ENCODE measurements at regions not wholly inside any gene's neighbourhood (a gene's known extent, or its start where the extent isn't known, plus 50 kb on each side); places are given as distances from the start of the nearest gene placed in this dataset.
"Not testable (repeated sequence)": the region's sequence is repeated elsewhere in the genome, so short reads cannot be mapped to it uniquely, and the experiment has no call there.

- DNase-seq (ENCODE audit: low spot score) = no peak
These were observed 109.1 kb downstream of the CRLF2 start for GRCh38 chrX:1103360-1103759.

- DNase-seq (ENCODE audit: low spot score) = no peak
These were observed 109.7 kb downstream of the CRLF2 start for GRCh38 chrX:1102786-1103185.

- DNase-seq (ENCODE audit: low spot score) = not testable (repeated sequence)
These were observed 110.2 kb downstream of the CRLF2 start for GRCh38 chrX:1102221-1102620.

- no peak for DNase-seq (ENCODE audit: low spot score)
These were observed 113.2 kb downstream of the CRLF2 start for GRCh38 chrX:1099146-1099770.

GRCh38 chrX:1097328-1097727 is 115.1 kb downstream of the CRLF2 start:
- DNase-seq (ENCODE audit: low spot score) = no peak

GRCh38 chrX:1094566-1095333 is 117.7 kb downstream of the CRLF2 start:
- no peak for DNase-seq (ENCODE audit: low spot score)

- DNase-seq (ENCODE audit: low spot score) = no peak
These were observed 118.6 kb downstream of the CRLF2 start for GRCh38 chrX:1093586-1094421.

- no peak for DNase-seq (ENCODE audit: low spot score)
These were observed 119.3 kb downstream of the CRLF2 start for GRCh38 chrX:1093121-1093520.

- no peak for DNase-seq (ENCODE audit: low spot score)
These were observed 125.7 kb downstream of the CRLF2 start for GRCh38 chrX:1086444-1087409.

GRCh38 chrX:1085871-1086270 is 126.6 kb downstream of the CRLF2 start:
- not testable (repeated sequence) for DNase-seq (ENCODE audit: low spot score)

- DNase-seq (ENCODE audit: low spot score) = no peak
These were observed 127.8 kb downstream of the CRLF2 start for GRCh38 chrX:1084689-1085088.

GRCh38 chrX:1076871-1077651 is 135.4 kb downstream of the CRLF2 start:
- no peak for DNase-seq (ENCODE audit: low spot score)

GRCh38 chrX:1075741-1076140 is 136.7 kb downstream of the CRLF2 start:
- no peak for DNase-seq (ENCODE audit: low spot score)

- DNase-seq (ENCODE audit: low spot score) = no peak
These were observed 137.3 kb downstream of the CRLF2 start for GRCh38 chrX:1075156-1075555.

GRCh38 chrX:1074755-1075154 is 137.7 kb downstream of the CRLF2 start:
- no peak for DNase-seq (ENCODE audit: low spot score)

- no peak for DNase-seq (ENCODE audit: low spot score)
These were observed 138.3 kb downstream of the CRLF2 start for GRCh38 chrX:1074172-1074571.

- no peak for DNase-seq (ENCODE audit: low spot score)
These were observed 139.6 kb downstream of the CRLF2 start for GRCh38 chrX:1072637-1073377.

- no peak for DNase-seq (ENCODE audit: low spot score)
These were observed 141.1 kb downstream of the CRLF2 start for GRCh38 chrX:1071351-1071750.

- no peak for DNase-seq (ENCODE audit: low spot score)
These were observed 150.1 kb downstream of the CRLF2 start for GRCh38 chrX:1062351-1062750.

- DNase-seq (ENCODE audit: low spot score) = no peak
These were observed 151.9 kb downstream of the CRLF2 start for GRCh38 chrX:1060562-1060960.
